ENCODE measurements at regions not wholly inside any gene's neighbourhood (a gene's known extent, or its start where the extent isn't known, plus 50 kb on each side); places are given as distances from the start of the nearest gene placed in this dataset.

DNA sequence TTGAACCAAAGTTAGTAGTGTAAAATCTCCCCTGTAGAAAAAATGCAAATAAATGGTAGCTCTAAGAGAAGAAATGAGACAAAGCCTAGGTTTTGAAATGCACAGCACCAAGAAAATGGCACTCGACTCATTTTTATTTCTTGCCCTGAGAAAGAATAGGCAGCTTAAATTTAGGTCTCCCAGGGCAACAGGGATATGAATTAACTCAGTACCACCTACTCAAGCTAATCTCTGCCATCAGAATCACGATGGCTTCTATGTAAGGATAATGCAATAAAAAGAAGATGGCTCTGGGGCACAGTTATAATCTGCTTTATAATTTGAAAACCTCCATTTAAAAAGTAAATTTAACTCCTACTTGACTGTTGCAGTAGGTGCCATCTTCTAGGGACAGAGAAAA is 1784.3 kb downstream of the LRRC4C start:
- Histone ChIP-seq H3K4me3 (ENCODE audit: insufficient read depth, low read depth, low read length) (no peak overlapping the region), H3K27me3 (ENCODE audit: insufficient read depth, low read length) (no peaks in the 10 kb centered on the region), H3K4me1 (ENCODE audit: insufficient read depth, low read length) (no peaks in the 10 kb centered on the region), H3K36me3 (ENCODE audit: insufficient read depth, low read length) (no peaks in the 10 kb centered on the region), H3K9me3 (ENCODE audit: insufficient read depth, low read depth, low read length) (peaks cover 8% of the 10 kb centered on the region), H3K9ac (ENCODE audit: low read length) (no peak overlapping the region), H3K27ac (ENCODE audit: low read depth, low read length) (no peak overlapping the region), H3K4me2 (ENCODE audit: low read length) (no peak overlapping the region), H3K79me2 (ENCODE audit: insufficient read depth, low read length) (no peaks in the 10 kb centered on the region), H4K20me1 (ENCODE audit: insufficient read depth, low read length) (no peaks in the 10 kb centered on the region), H2AFZ (ENCODE audit: low read depth, low read length) (no peak overlapping the region)
- DNase-seq (ENCODE audit: low read depth) = no peak
- peaks cover 4% of the 10 kb centered on the region for H3K9me3 Mint-ChIP-seq (ENCODE audit: unreplicated experiment)
- no peak overlapping the region for H3K4me3 Mint-ChIP-seq (ENCODE audit: unreplicated experiment)
- FAIRE-seq = no peak
- no peaks in the 10 kb centered on the region for H3K27me3 Mint-ChIP-seq (ENCODE audit: low read depth, unreplicated experiment)
- no peak overlapping the region for H3K27ac Mint-ChIP-seq (ENCODE audit: unreplicated experiment)
- TF ChIP-seq, protein P1, sequence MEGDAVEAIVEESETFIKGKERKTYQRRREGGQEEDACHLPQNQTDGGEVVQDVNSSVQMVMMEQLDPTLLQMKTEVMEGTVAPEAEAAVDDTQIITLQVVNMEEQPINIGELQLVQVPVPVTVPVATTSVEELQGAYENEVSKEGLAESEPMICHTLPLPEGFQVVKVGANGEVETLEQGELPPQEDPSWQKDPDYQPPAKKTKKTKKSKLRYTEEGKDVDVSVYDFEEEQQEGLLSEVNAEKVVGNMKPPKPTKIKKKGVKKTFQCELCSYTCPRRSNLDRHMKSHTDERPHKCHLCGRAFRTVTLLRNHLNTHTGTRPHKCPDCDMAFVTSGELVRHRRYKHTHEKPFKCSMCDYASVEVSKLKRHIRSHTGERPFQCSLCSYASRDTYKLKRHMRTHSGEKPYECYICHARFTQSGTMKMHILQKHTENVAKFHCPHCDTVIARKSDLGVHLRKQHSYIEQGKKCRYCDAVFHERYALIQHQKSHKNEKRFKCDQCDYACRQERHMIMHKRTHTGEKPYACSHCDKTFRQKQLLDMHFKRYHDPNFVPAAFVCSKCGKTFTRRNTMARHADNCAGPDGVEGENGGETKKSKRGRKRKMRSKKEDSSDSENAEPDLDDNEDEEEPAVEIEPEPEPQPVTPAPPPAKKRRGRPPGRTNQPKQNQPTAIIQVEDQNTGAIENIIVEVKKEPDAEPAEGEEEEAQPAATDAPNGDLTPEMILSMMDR (IDR thresholded peaks at IDR 0.05; ENCODE audit: insufficient read depth, low read depth, low read length) = no peak
- TF ChIP-seq EZH2 (IDR thresholded peaks at IDR 0.05; ENCODE audit: insufficient read depth, low read length) = no peak
- peaks cover 3% of the 10 kb centered on the region for H3K4me1 Mint-ChIP-seq (ENCODE audit: low read depth, unreplicated experiment)
- no peaks in the 10 kb centered on the region for H3K36me3 Mint-ChIP-seq (ENCODE audit: low read depth, unreplicated experiment)

DNA sequence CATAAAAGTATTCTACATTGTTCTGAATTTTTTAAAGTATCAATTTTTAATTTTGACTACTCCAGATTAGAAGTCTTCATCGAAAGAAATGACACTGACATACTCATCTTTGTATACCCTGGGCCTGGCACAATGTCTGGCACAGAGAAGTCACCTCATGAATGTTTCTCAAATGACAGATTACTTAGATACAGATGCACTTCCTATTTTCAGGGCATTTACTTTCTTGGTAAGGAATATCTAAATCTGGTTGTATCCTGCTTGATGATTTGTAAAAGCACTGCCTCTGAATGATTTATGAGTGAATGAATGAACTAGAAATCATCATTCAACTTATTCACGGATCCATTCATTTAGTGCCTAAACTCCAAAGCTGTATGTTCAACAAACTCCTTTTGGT is 1784.7 kb downstream of the LRRC4C start:
- no peak overlapping the region for H3K9ac ChIP-seq (ENCODE audit: low read length)
- Mint-ChIP-seq H3K36me3 (ENCODE audit: low read depth, unreplicated experiment) (no peaks in the 10 kb centered on the region), H3K4me1 (ENCODE audit: low read depth, unreplicated experiment) (peaks cover 3% of the 10 kb centered on the region), H3K27me3 (ENCODE audit: low read depth, unreplicated experiment) (no peaks in the 10 kb centered on the region), H3K9me3 (ENCODE audit: unreplicated experiment) (no peaks in the 10 kb centered on the region), H3K27ac (ENCODE audit: unreplicated experiment) (no peak overlapping the region), H3K4me3 (ENCODE audit: unreplicated experiment) (no peak overlapping the region)
- H2AFZ ChIP-seq (ENCODE audit: low read depth, low read length) = no peak overlapping the region
- H3K4me3 ChIP-seq (ENCODE audit: insufficient read depth, low read depth, low read length) = no peak overlapping the region
- H3K4me1 ChIP-seq (ENCODE audit: insufficient read depth, low read length) = no peaks in the 10 kb centered on the region
- no peak overlapping the region for H3K4me2 ChIP-seq (ENCODE audit: low read length)
- no peaks in the 10 kb centered on the region for H3K79me2 ChIP-seq (ENCODE audit: insufficient read depth, low read length)
- no peaks in the 10 kb centered on the region for H3K36me3 ChIP-seq (ENCODE audit: insufficient read depth, low read length)
- no peak for TF ChIP-seq EZH2 (IDR thresholded peaks at IDR 0.05; ENCODE audit: insufficient read depth, low read length)
- TF ChIP-seq, protein P1 (IDR thresholded peaks at IDR 0.05; ENCODE audit: insufficient read depth, low read depth, low read length) = no peak
- no peak overlapping the region for H3K27ac ChIP-seq (ENCODE audit: low read depth, low read length)
- H3K27me3 ChIP-seq (ENCODE audit: insufficient read depth, low read length) = no peaks in the 10 kb centered on the region
- H3K9me3 ChIP-seq (ENCODE audit: insufficient read depth, low read depth, low read length) = peaks cover 6% of the 10 kb centered on the region
- no peak for FAIRE-seq
- no peak for DNase-seq (ENCODE audit: low read depth)
- H4K20me1 ChIP-seq (ENCODE audit: insufficient read depth, low read length) = no peaks in the 10 kb centered on the region

DNA sequence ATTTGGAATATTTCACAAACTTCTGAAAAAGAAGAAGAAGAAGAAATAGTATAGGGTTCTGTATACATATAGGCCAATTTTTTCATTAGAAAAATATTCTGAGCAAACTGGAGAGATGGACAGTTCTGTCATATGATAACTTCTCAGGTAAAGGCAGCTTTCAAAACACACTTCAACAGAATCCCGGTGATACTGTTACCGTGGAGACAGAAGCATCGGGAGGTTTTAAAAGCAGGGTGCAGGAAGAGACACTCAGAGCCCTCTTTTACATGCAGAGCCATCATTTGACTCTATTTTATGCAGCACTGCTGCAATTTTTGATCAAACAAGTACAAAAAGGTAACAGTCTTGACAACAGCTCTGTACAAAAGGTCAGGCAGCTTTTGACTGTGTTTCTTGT is 1785.4 kb downstream of the LRRC4C start:
- DNase-seq (ENCODE audit: low read depth) (no peak), FAIRE-seq (no peak)
- no peaks in the 10 kb centered on the region for H3K27me3 Mint-ChIP-seq (ENCODE audit: low read depth, unreplicated experiment)

More for the DNA sequence above, 1785.4 kb downstream of the LRRC4C start:
- Histone ChIP-seq H3K27ac (ENCODE audit: low read depth, low read length) (no peak overlapping the region), H3K4me2 (ENCODE audit: low read length) (no peak overlapping the region), H2AFZ (ENCODE audit: low read depth, low read length) (no peak overlapping the region), H3K79me2 (ENCODE audit: insufficient read depth, low read length) (no peaks in the 10 kb centered on the region), H3K27me3 (ENCODE audit: insufficient read depth, low read length) (no peaks in the 10 kb centered on the region), H3K4me1 (ENCODE audit: insufficient read depth, low read length) (no peaks in the 10 kb centered on the region), H3K9me3 (ENCODE audit: insufficient read depth, low read depth, low read length) (peaks cover 4% of the 10 kb centered on the region), H3K36me3 (ENCODE audit: insufficient read depth, low read length) (no peaks in the 10 kb centered on the region), H3K9ac (ENCODE audit: low read length) (no peak overlapping the region), H3K4me3 (ENCODE audit: insufficient read depth, low read depth, low read length) (no peak overlapping the region), H4K20me1 (ENCODE audit: insufficient read depth, low read length) (no peaks in the 10 kb centered on the region)
- Mint-ChIP-seq H3K9me3 (ENCODE audit: unreplicated experiment) (no peaks in the 10 kb centered on the region), H3K27ac (ENCODE audit: unreplicated experiment) (no peak overlapping the region), H3K4me3 (ENCODE audit: unreplicated experiment) (no peak overlapping the region), H3K4me1 (ENCODE audit: low read depth, unreplicated experiment) (peaks cover 3% of the 10 kb centered on the region), H3K36me3 (ENCODE audit: low read depth, unreplicated experiment) (no peaks in the 10 kb centered on the region)
- TF ChIP-seq, protein P1 (IDR thresholded peaks at IDR 0.05; ENCODE audit: insufficient read depth, low read depth, low read length) = no peak
- no peak for TF ChIP-seq EZH2 (IDR thresholded peaks at IDR 0.05; ENCODE audit: insufficient read depth, low read length)
